GM20000 (cell line): ENCODE measurements at regions not wholly inside any gene's neighbourhood (a gene's known extent, or its start where the extent isn't known, plus 50 kb on each side); places are given as distances from the start of the nearest gene placed in this dataset.

Experiments
- DNase-seq: peaks from one replicate; pipeline ENCODE4 v3.0.0; 2012; ENCODE audit warnings: low spot score
- CTCF ChIP-seq: IDR thresholded peaks from 2 replicates; pipeline ENCODE4 v1.5.1; 2012; ENCODE audit warnings: mild to moderate bottlenecking, control low read depth; ENCODE audit errors: extremely low read depth, missing control alignments

DNA sequence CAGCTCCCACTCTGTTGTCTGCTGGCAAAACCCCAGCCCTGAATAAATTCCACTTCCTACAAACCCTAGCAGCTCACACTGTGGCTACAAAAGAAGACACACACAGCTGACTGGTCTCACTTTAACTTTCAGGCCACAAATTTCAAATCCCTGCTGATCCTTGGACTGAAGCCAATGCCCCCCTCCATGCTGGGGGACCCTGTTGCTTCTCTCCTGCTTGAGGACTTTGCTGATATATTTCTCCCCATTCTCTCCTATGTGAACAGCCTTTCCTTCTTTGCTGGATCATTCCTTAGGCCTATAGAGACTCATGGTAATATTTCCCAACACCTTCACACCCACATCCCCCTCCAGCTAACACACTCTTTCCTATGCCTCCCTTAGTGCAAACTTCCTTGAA is 79.6 kb upstream of the ADRA1B start:
- no peak for TF ChIP-seq CTCF
- DNase-seq: no peak

DNA sequence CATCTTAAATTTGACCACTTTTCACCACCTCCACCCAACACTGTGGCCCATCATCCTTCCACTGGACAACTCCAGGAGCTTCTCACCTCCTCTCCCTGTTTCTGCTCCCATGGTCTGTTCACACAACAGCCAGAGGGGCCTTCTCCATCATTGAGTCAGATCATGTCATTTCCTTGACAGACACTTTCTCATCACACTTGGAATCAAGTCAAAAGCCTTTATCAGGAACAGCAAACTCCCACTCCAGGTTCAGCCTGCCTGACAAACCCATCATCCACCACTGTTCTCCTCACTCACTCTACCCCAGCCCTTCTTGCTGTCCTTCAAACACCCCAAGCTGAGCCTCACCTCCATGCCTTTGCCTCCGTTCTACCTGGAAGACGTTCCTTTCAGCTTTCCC is 78.4 kb upstream of the ADRA1B start:
- no peak for DNase-seq

GRCh38 chr5:159838551-159839222 is 77.6 kb upstream of the ADRA1B start:
- no peak for TF ChIP-seq CTCF
- no peak for DNase-seq

More for the DNA sequence above, 78.4 kb upstream of the ADRA1B start:
- no peak for TF ChIP-seq CTCF

DNA sequence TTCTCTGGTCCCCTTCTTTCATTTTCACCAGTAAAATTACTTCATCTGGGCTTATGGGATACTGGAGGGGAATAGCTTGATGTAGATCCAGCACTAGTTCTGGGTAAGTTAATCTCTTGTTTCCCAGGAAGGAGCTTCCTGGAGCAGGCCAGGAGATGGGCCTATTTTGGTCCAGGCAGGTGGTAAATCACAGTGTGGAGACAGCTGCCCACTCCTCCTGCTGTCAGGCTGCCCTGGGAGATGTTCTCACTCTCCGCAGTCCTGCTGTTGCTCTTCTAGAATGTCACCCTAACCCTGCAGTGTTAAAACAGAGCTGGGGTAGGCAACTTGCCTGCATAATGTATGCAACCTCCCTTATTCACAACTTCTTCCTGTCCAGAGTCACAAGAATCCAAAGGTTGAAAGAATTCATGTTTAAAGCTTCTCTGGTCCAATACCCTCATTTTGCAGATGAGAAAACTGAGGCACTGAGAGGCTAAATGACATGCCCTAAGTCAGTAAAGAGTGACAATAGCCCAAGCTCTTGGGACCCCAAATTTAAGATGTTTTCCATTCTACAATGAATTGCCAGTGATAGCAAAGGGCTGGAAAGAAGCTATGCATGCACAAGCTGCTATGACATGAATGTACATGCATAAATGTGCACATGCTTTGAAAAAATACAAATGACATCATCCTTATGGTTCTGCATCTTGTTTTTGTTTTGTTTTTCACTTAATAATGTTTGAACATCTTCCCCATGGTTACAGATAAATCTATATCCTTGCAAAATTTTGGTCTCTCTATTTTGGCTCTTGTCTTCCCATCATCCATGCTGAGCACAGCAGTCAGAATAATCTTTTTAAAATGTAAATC is 71.8 kb upstream of the ADRA1B start:
- DNase-seq: no peak

GRCh38 chr5:159849437-159850083 is 66.7 kb upstream of the ADRA1B start:
- no peak for DNase-seq
- TF ChIP-seq CTCF: no peak

More for the DNA sequence above, 71.8 kb upstream of the ADRA1B start:
- no peak for TF ChIP-seq CTCF

DNA sequence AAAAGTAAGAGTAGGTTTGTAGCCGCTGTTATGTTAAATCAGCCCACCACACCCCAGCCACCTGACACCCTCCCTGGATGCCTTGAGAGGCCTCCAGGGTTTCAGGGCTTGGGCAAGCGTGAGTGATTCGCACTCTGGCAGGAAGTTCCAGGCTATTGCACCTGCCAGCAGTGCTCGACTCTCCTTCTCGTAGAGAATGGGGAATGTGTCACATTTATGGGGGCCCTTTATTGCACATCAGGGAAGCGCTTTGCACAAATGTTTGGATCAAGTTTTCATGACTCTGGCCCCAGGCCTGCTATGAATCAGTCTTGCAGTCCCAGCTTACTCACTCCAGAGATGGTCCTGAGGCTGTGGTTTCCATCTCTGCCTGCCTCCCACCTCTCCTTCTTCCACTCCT is 66.1 kb upstream of the ADRA1B start:
- no peak for TF ChIP-seq CTCF
- DNase-seq: no peak

GRCh38 chr5:159851053-159851452 is 65.2 kb upstream of the ADRA1B start:
- no peak for TF ChIP-seq CTCF
- DNase-seq: no peak
